ENCODE measurements at regions not wholly inside any gene's neighbourhood (a gene's known extent, or its start where the extent isn't known, plus 50 kb on each side); places are given as distances from the start of the nearest gene placed in this dataset.

GRCh38 chr6:85864453-85865401 is 222.0 kb upstream of the SYNCRIP start:
- H3K9me3 ChIP-seq (ENCODE audit: control insufficient read depth, low read depth, low read length), result no peaks in the 10 kb centered on the region
- H3K27ac ChIP-seq (ENCODE audit: insufficient read length, low read depth, low read length), result no peak overlapping the region
- TF ChIP-seq CTCF (conservative IDR thresholded peaks at IDR 0.05), result no peak
- no peaks in the 10 kb centered on the region for H3K79me1 ChIP-seq (ENCODE audit: insufficient read depth, low read depth, low read length, poor library complexity, severe bottlenecking)
- H3K56ac ChIP-seq (ENCODE audit: insufficient read length, low read depth, low read length), result no peak overlapping the region
- no peaks in the 10 kb centered on the region for H4K20me1 ChIP-seq (ENCODE audit: control insufficient read depth, insufficient read depth, insufficient read length)
- no CpG with 5 or more reads among the region's 7 CpGs for WGBS (ENCODE audit: extremely low coverage, insufficient read length, low lambda C conversion rate)
- no peak overlapping the region for H3K18ac ChIP-seq (ENCODE audit: insufficient read length, low read depth, low read length)
- H3K14ac ChIP-seq (ENCODE audit: insufficient read depth, low read length), result no peak overlapping the region
- Mint-ChIP-seq H3K36me3 (ENCODE audit: insufficient read depth in 1 of 3, low read depth in 3 of 3) (0 out of 7 replicates have a peak, but pooled peaks cover 0 to 1% (median 0%) of the 10 kb centered on the region in 3 experiments), H3K4me1 (no peaks in the 10 kb centered on the region; a peak in 1 of 4 replicates), H3K9me3 (peaks cover 4 to 6% of the 10 kb centered on the region in 2 experiments; a peak in 2 of 5 replicates), H3K27ac (no peak overlapping the region), H3K4me3 (no peak overlapping the region), H3K27me3 (ENCODE audit: low read depth) (peaks cover 1% of the 10 kb centered on the region; the same call in 1 of the 2 replicates)
- H2AFZ ChIP-seq (ENCODE audit: low read length), result no peak overlapping the region
- no peak overlapping the region for H2BK5ac ChIP-seq (ENCODE audit: insufficient read length, low read length)
- H2BK12ac ChIP-seq (ENCODE audit: insufficient read length, low read depth, low read length), result no peak overlapping the region
- H4K91ac ChIP-seq (ENCODE audit: insufficient read length, low read depth, low read length), result no peak overlapping the region
- peaks cover 2% of the 10 kb centered on the region; the same call in 1 of the 2 replicates for H3K4me1 ChIP-seq (ENCODE audit: insufficient read depth, low read length)
- H2BK20ac ChIP-seq (ENCODE audit: low read depth, low read length, poor library complexity, severe bottlenecking), result no peak overlapping the region
- H3T11ph ChIP-seq (ENCODE audit: low read length), result no peak overlapping the region
- H2BK120ac ChIP-seq (ENCODE audit: low read depth, low read length, poor library complexity, severe bottlenecking), result no peak overlapping the region
- H3K4ac ChIP-seq (ENCODE audit: low read depth, low read length), result no peak overlapping the region
- no peaks in the 10 kb centered on the region for H3K23me2 ChIP-seq (ENCODE audit: insufficient read length, low read depth, low read length, poor library complexity, severe bottlenecking)
- H2BK15ac ChIP-seq (ENCODE audit: low read depth, low read length), result no peak overlapping the region
- H4K5ac ChIP-seq (ENCODE audit: insufficient read length, low read depth, low read length), result no peak overlapping the region
- H3K23ac ChIP-seq (ENCODE audit: insufficient read length, low read depth, low read length), result no peak overlapping the region
- no peak for DNase-seq
- H3K27me3 ChIP-seq (ENCODE audit: insufficient read depth, low read length), result no peaks in the 10 kb centered on the region
- no peaks in the 10 kb centered on the region for H3K79me2 ChIP-seq (ENCODE audit: insufficient read depth, low read length)
- H3K4me2 ChIP-seq (ENCODE audit: insufficient read depth, insufficient read length, low read length), result no peak overlapping the region
- no peak overlapping the region for H4K8ac ChIP-seq (replicated peaks; ENCODE audit: insufficient read length, low read depth, low read length)
- no peak overlapping the region for H2AK5ac ChIP-seq (ENCODE audit: insufficient read length, low read length)
- no peak overlapping the region for H3K9ac ChIP-seq (ENCODE audit: extremely low read depth, insufficient read length, low read length)
